Body of pancreas (tissue), 4 donors: ENCODE measurements at regions not wholly inside any gene's neighbourhood (a gene's known extent, or its start where the extent isn't known, plus 50 kb on each side); places are given as distances from the start of the nearest gene placed in this dataset.

Source experiments
- CTCF ChIP-seq, 7 experiments: fragments of 450-650 bp in 4 of 7; fragments of 200-600 bp in 3 of 7; sonication (generic) in 3 of 7; IDR thresholded peaks; one replicate each; pipeline ENCODE4 v1.5.1; 2016 to 2019; ENCODE audit warnings: antibody characterized with exemption in 7 of 7
- POLR2A ChIP-seq, 3 donors: fragments of 450-650 bp; IDR thresholded peaks; one replicate each; pipeline ENCODE4 v1.6.1; 2016; ENCODE audit warnings: antibody characterized with exemption in 3 of 3, mild to moderate bottlenecking in 2 of 3

DNA sequence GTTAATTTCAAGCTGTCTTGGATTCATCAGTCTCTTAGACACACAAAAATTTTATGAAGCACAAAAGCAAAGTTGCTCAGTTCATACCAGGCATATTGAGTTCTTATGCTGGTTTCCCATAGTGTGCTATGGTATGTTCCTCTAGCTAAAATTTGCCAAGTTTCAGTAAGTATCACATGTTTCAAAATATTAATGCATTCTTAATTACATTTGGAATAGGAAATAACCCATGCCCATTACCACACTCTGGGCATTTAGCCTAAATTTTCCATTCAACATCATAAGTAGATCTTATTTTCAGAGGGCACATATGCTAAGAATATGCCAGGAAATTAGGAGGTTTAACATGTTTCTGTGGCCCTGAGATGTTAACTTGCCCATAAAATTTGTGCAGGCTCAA lies 289.9 kb downstream of the SHOX2 start:
- TF ChIP-seq CTCF (IDR thresholded peaks at IDR 0.05) (no peak), POLR2A (IDR thresholded peaks at IDR 0.05) (no peak)
